Upper lobe of right lung (tissue), 1 donor: ENCODE measurements at regions not wholly inside any gene's neighbourhood (a gene's known extent, or its start where the extent isn't known, plus 50 kb on each side); places are given as distances from the start of the nearest gene placed in this dataset.

Source experiments
- ATAC-seq: fragments of 200-7000 bp; cut with Tn5 transposase; one replicate; pipeline ENCODE4 v1.9.1; 2020; ENCODE audit warnings: mild to moderate bottlenecking, moderate library complexity
- DNase-seq: peaks from one replicate; pipeline ENCODE4 v3.0.0-alpha.2; 2020
- H3K27ac ChIP-seq: fragments of 200-600 bp; one replicate; pipeline ENCODE4 v1.8.0; 2022
- H3K27me3 ChIP-seq: fragments of 200-600 bp; one replicate; pipeline ENCODE4 v1.8.0; 2022; ENCODE audit warnings: mild to moderate bottlenecking
- H3K36me3 ChIP-seq: fragments of 200-600 bp; one replicate; pipeline ENCODE4 v1.8.0; 2022
- H3K4me1 ChIP-seq: fragments of 200-600 bp; one replicate; pipeline ENCODE4 v1.8.0; 2022
- H3K4me3 ChIP-seq: fragments of 200-600 bp; one replicate; pipeline ENCODE4 v1.8.0; 2022; ENCODE audit warnings: mild to moderate bottlenecking
- H3K9me3 ChIP-seq: fragments of 200-600 bp; one replicate; pipeline ENCODE4 v1.8.0; 2022
- intact Hi-C: fragments of 100-400 bp; cut with DNase I; formaldehyde crosslinking; loops from one replicate; pipeline ENCODE4 v1.11.0; 2022
- TF ChIP-seq, protein P1 (sequence below): fragments of 200-600 bp; IDR thresholded peaks from one replicate; pipeline ENCODE4 v1.8.0; 2022; ENCODE audit warnings: antibody characterized with exemption
- donor health status: DM: no; HTN: yes; CAD: no; lungs with severe emphysema.

DNA sequence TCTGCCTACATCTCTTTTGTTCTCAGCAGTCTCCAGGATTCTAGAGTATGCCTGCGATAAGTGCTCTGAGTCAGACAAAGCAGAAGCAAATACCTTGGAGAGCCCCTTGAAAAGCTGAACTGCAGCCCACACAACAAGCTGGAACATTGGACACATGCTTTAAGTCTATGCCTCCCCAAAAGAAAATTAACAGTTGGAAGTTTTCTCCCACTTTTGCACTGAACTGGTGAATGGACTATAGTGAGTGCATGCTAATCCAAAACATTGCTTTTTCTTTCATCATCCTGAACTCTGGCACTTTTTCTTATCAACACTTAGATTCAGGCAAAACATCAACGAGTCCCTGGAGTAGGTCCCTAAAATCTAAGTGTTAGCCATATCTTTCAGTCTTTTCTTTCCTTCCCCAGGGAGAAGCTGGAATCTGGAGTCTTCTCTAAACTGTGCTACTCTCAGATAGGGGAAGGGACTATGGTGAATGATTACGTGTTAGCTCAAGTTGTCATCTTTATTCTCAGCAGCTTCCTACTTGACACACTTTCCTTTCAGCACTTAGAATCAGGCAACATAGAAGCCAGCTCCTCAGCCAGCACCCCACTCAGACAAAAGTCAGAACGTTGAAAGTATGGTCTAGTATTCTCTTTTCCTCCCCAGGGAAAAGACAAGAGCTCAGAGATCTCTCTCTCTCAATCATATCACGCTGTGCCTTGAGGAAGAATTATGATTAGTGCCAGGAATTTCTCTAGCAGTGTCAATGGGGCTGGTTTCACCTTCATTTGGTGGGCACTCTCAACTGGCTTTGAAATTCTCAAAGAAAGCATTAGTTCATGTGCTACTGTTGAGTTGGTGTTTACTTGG lies 811.0 kb upstream of the GJE1 start:
- Histone ChIP-seq H3K4me3 (no peak overlapping the region), H3K4me1 (no peaks in the 10 kb centered on the region), H3K9me3 (no peaks in the 10 kb centered on the region), H3K27me3 (no peaks in the 10 kb centered on the region), H3K27ac (no peak overlapping the region), H3K36me3 (no peaks in the 10 kb centered on the region)
- intact Hi-C loops = no loop called here
- DNase-seq (no peak), ATAC-seq (peak; percentile 55)
- TF ChIP-seq, protein P1, sequence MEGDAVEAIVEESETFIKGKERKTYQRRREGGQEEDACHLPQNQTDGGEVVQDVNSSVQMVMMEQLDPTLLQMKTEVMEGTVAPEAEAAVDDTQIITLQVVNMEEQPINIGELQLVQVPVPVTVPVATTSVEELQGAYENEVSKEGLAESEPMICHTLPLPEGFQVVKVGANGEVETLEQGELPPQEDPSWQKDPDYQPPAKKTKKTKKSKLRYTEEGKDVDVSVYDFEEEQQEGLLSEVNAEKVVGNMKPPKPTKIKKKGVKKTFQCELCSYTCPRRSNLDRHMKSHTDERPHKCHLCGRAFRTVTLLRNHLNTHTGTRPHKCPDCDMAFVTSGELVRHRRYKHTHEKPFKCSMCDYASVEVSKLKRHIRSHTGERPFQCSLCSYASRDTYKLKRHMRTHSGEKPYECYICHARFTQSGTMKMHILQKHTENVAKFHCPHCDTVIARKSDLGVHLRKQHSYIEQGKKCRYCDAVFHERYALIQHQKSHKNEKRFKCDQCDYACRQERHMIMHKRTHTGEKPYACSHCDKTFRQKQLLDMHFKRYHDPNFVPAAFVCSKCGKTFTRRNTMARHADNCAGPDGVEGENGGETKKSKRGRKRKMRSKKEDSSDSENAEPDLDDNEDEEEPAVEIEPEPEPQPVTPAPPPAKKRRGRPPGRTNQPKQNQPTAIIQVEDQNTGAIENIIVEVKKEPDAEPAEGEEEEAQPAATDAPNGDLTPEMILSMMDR = no peak

DNA sequence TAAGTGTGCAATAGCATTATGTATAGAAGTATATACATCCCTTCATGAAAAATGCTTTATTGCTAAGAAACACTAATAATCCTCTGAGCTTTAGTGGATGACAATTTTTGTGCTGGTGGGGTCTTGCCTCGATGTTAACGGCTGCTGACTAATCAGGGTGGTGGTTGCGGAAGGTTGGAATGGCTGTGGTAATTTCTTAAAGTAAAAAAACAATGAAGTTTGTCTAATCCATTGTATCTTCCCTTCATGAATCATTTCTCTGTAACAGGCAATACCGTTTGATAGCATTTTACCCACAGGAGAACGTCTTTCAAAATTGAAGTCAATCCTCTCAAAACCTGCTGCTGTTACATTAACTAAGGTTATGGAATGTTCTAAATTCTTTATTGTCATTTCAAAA lies 816.5 kb upstream of the GJE1 start:
- intact Hi-C loops = no loop called here
- no peaks in the 10 kb centered on the region for H3K27me3 ChIP-seq
- no peaks in the 10 kb centered on the region for H3K4me1 ChIP-seq
- H3K4me3 ChIP-seq = no peak overlapping the region
- no peak overlapping the region for H3K27ac ChIP-seq
- H3K9me3 ChIP-seq = no peaks in the 10 kb centered on the region
- no peak for ATAC-seq
- TF ChIP-seq, protein P1 = no peak
- no peak for DNase-seq
- no peaks in the 10 kb centered on the region for H3K36me3 ChIP-seq

DNA sequence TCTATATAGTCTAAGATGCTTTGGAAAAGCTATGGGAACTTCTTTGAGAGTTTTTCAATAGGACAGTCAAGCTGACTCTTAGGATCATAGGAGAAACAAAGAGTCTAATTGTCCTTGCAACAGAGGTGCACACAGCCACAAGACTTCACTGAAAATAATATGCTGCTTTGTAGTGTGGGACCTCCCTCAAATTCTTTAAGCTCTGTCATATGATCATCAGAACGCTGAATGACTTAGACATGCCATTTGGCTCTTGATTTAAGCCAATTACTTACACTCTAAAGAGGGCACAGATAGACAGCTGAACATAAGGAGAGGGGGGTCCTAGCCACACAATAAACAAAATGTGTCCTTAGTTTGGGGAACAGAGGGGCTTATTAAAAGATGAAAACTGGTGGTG lies 818.7 kb upstream of the GJE1 start:
- ATAC-seq = no peak
- intact Hi-C loops = no loop called here

DNA sequence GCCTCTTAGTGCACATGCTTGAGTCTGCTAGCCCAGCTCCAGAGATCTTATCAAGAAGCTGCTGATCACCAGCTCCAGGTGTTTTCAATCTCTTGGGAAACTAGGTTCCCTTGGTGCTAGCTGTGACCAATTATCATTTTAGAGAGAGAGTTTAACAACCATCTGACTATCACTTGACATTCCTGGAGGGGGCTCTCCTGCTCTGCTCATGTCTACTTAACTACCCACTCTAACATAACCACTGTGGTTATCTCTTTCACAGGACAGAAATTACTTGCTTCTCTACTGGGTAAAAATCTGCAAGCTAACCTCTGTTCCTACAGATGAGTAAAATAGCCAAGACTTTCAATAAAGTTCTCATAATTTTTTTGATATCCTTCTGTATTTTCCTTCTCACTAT lies 823.4 kb upstream of the GJE1 start:
- Histone ChIP-seq H3K27ac (no peak overlapping the region), H3K36me3 (no peaks in the 10 kb centered on the region), H3K9me3 (no peaks in the 10 kb centered on the region), H3K4me1 (no peaks in the 10 kb centered on the region), H3K27me3 (no peaks in the 10 kb centered on the region), H3K4me3 (no peak overlapping the region)
- DNase-seq = no peak
- TF ChIP-seq, protein P1 = no peak
- no peak for ATAC-seq
- intact Hi-C loops = no loop called here

More for the DNA sequence above, 818.7 kb upstream of the GJE1 start:
- no peaks in the 10 kb centered on the region for H3K9me3 ChIP-seq
- TF ChIP-seq, protein P1 = no peak
- no peak for DNase-seq
- H3K27ac ChIP-seq = no peak overlapping the region
- no peaks in the 10 kb centered on the region for H3K4me1 ChIP-seq
- H3K36me3 ChIP-seq = no peaks in the 10 kb centered on the region
- no peak overlapping the region for H3K4me3 ChIP-seq
- no peaks in the 10 kb centered on the region for H3K27me3 ChIP-seq

DNA sequence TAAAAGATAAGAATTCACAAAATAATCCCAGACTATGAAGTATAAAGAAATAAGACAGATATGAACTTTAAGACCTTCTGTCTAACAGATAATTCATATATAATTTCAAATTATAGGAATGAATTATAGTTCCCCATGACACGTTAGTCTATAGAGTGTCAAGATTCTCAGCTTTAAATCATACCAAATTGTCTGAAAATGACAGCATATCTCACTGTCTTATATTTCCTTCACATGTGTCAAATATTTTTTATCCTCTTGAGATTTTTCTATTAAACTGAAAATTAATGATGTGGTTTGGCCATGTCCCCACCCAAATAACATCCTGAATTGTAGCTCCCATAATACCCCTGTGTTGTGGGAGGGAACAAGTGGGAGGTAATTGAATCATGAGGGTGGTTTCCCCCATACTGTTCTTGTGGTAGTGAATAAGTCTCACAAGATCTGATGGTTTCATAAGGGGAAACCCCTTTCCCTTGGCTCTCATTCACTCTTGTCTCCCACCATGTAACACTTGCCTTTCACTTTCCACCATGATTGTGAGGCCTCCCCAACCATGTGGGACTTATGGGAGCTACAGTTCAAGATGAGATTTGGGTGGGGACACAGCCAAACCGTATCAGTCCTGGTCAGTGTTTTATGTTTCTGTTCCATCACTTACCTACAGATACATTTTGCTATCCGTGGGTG lies 825.3 kb upstream of the GJE1 start:
- H3K4me1 ChIP-seq = no peaks in the 10 kb centered on the region
- ATAC-seq (no peak), DNase-seq (no peak)
- no peaks in the 10 kb centered on the region for H3K27me3 ChIP-seq
- H3K4me3 ChIP-seq = no peak overlapping the region
- H3K9me3 ChIP-seq = no peaks in the 10 kb centered on the region
- H3K27ac ChIP-seq = no peak overlapping the region
- TF ChIP-seq, protein P1 = no peak
- intact Hi-C loops = no loop called here
- H3K36me3 ChIP-seq = no peaks in the 10 kb centered on the region
